ENCODE measurements at regions not wholly inside any gene's neighbourhood (a gene's known extent, or its start where the extent isn't known, plus 50 kb on each side); places are given as distances from the start of the nearest gene placed in this dataset.

GRCh38 chr13:40318366-40318765, 348.1 kb downstream of the FOXO1 start:
- DNase-seq (ENCODE audit: low read depth in 4 of 4, low spot score in 1 of 4): no peak

- no peak for DNase-seq (ENCODE audit: low read depth in 4 of 4, low spot score in 1 of 4)
Observed at GRCh38 chr13:40319699-40320579, 346.5 kb downstream of the FOXO1 start.

- no peak for DNase-seq (ENCODE audit: low read depth in 4 of 4, low spot score in 1 of 4)
Observed at GRCh38 chr13:40328091-40328490, 338.4 kb downstream of the FOXO1 start.

- no peak for DNase-seq (ENCODE audit: low read depth in 4 of 4, low spot score in 1 of 4)
Observed at GRCh38 chr13:40329781-40330485, 336.5 kb downstream of the FOXO1 start.

GRCh38 chr13:40330950-40331349, 335.5 kb downstream of the FOXO1 start:
- DNase-seq (ENCODE audit: low read depth in 4 of 4, low spot score in 1 of 4): no peak

- DNase-seq (ENCODE audit: low read depth in 4 of 4, low spot score in 1 of 4): no peak
Observed at GRCh38 chr13:40331802-40332201, 334.6 kb downstream of the FOXO1 start.

- no peak for DNase-seq (ENCODE audit: low read depth in 4 of 4, low spot score in 1 of 4)
Observed at GRCh38 chr13:40333226-40333625, 333.2 kb downstream of the FOXO1 start.

- no peak for DNase-seq (ENCODE audit: low read depth in 4 of 4, low spot score in 1 of 4)
Observed at GRCh38 chr13:40334031-40334430, 332.4 kb downstream of the FOXO1 start.

- DNase-seq (ENCODE audit: low read depth in 4 of 4, low spot score in 1 of 4): no peak
Observed at GRCh38 chr13:40334616-40335015, 331.8 kb downstream of the FOXO1 start.

- no peak for DNase-seq (ENCODE audit: low read depth in 4 of 4, low spot score in 1 of 4)
Observed at GRCh38 chr13:40336228-40337221, 329.9 kb downstream of the FOXO1 start.

- no peak for DNase-seq (ENCODE audit: low read depth in 4 of 4, low spot score in 1 of 4)
Observed at GRCh38 chr13:40337651-40338050, 328.8 kb downstream of the FOXO1 start.

GRCh38 chr13:40338217-40338616, 328.2 kb downstream of the FOXO1 start:
- no peak for DNase-seq (ENCODE audit: low read depth in 4 of 4, low spot score in 1 of 4)

- no peak for DNase-seq (ENCODE audit: low read depth in 4 of 4, low spot score in 1 of 4)
Observed at GRCh38 chr13:40340368-40341095, 325.9 kb downstream of the FOXO1 start.

- DNase-seq (ENCODE audit: low read depth in 4 of 4, low spot score in 1 of 4): no peak
Observed at GRCh38 chr13:40341096-40341471, 325.4 kb downstream of the FOXO1 start.

GRCh38 chr13:40341501-40341900, 324.9 kb downstream of the FOXO1 start:
- no peak for DNase-seq (ENCODE audit: low read depth in 4 of 4, low spot score in 1 of 4)

GRCh38 chr13:40342461-40342860, 324.0 kb downstream of the FOXO1 start:
- DNase-seq (ENCODE audit: low read depth in 4 of 4, low spot score in 1 of 4): no peak

- DNase-seq (ENCODE audit: low read depth in 4 of 4, low spot score in 1 of 4): no peak
Observed at GRCh38 chr13:40342901-40343300, 323.5 kb downstream of the FOXO1 start.

- DNase-seq (ENCODE audit: low read depth in 4 of 4, low spot score in 1 of 4): no peak
Observed at GRCh38 chr13:40343550-40344269, 322.7 kb downstream of the FOXO1 start.

GRCh38 chr13:40344270-40345148, 321.9 kb downstream of the FOXO1 start:
- DNase-seq (ENCODE audit: low read depth in 4 of 4, low spot score in 1 of 4): no peak

All from stimulated activated CD4-positive, alpha-beta T cell treated with anti-CD3 and anti-CD28 coated beads, Interleukin-1b, Interleukin-23, amount 100 ng/mL, for 24 hours (primary cell).